HG03378 (cell line): ENCODE measurements at regions not wholly inside any gene's neighbourhood (a gene's known extent, or its start where the extent isn't known, plus 50 kb on each side); places are given as distances from the start of the nearest gene placed in this dataset.

Experiments used
- ATAC-seq: cut with Tn5 transposase; IDR thresholded peaks from one replicate; pipeline ENCODE4 v1.9.1; 2021; ENCODE audit warnings: mild to moderate bottlenecking, moderate library complexity; ENCODE audit not compliant: unreplicated experiment

GRCh38 chr7:33806298-33807154, 98.8 kb upstream of the BMPER start:
- no peak for ATAC-seq

GRCh38 chr7:33807155-33807530, 98.2 kb upstream of the BMPER start:
- no peak for ATAC-seq

- ATAC-seq = no peak
Measured at GRCh38 chr7:33807779-33808482, 97.4 kb upstream of the BMPER start.

GRCh38 chr7:33809228-33809627, 96.1 kb upstream of the BMPER start:
- no peak for ATAC-seq

DNA sequence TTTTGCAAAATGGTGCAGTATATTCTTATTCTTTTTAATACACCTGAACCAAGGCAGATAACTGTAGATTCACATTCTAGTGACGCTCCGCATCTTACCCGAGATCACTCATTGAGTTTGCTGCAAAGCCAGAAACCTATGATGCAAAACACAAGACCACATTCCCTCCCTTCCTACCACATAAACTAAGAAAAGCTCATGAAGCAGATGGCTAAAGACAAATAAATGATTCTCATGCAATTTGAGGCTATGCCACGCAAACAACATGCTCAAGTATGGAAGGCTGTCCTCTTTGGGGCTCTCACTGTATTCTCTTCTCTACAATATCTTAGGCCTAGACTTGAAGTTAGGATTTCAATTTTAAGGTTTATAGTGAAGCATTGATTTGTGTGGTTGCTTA, 95.0 kb upstream of the BMPER start:
- ATAC-seq = no peak

GRCh38 chr7:33813331-33813730, 92.0 kb upstream of the BMPER start:
- no peak for ATAC-seq

GRCh38 chr7:33814400-33814799, 90.9 kb upstream of the BMPER start:
- no peak for ATAC-seq

GRCh38 chr7:33814936-33815335, 90.4 kb upstream of the BMPER start:
- no peak for ATAC-seq

- no peak for ATAC-seq
Measured at GRCh38 chr7:33815336-33815735, 90.0 kb upstream of the BMPER start.

- no peak for ATAC-seq
Measured at GRCh38 chr7:33816106-33816505, 89.2 kb upstream of the BMPER start.

GRCh38 chr7:33819658-33820057, 85.7 kb upstream of the BMPER start:
- no peak for ATAC-seq

GRCh38 chr7:33820206-33820605, 85.1 kb upstream of the BMPER start:
- no peak for ATAC-seq

DNA sequence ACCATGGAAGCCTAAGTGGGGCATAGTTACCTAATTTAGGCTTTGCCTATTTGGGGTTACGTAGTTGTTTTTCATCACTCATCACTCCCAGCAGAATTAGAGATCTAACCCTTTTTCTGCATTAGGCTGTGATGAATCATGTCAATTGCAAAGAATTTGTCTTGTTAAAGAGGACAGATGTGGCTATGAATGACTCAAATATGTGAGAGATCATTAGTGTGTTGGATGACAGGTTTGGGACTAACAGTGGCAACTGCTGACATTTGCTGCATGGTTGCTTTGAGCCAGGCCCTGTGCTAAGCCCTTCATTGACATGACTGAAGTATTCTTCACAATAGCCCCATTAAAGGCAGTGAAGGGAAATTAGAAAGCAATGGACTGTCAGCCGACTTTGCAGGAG, 83.4 kb upstream of the BMPER start:
- no peak for ATAC-seq

GRCh38 chr7:33823913-33824312, 81.4 kb upstream of the BMPER start:
- no peak for ATAC-seq

- ATAC-seq = no peak
Measured at GRCh38 chr7:33824911-33825459, 80.4 kb upstream of the BMPER start.

DNA sequence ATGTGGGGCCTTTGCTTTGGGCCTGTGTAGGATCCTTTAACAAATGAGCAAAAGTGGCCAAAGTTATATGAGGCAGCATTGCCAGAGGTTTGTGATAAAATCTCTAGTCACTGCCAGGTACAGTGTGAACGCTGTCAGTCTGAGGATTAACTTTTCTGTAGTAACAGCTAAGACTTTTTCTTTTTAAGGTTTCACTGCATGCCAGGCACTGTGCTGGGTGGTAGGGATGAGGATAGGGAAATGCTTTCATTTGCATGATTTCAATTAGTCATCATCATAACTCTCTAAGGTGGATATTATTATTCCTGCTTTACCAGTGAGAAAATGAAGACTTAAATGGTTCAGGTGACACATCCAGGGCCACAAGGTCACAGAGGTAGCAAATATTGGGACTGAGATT, 79.7 kb upstream of the BMPER start:
- ATAC-seq = no peak

DNA sequence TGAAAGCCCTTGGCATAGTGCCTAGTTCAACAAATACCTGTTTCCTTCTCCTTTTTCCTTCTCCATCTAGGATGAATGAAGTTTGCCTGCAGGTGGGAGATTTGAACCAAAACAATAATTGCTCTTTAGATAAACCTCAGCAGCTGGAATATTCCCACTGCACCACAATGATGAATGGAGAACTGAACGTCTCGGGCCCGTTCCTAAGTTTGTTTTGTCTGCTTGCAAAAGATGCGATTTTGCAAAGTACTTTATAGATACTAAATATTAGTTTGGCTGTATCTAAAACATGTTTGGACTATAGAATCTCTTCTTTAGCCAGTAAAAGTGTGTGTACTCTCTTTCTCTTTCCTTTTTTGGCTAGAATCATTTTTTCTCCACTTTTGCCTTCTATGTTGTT, 75.8 kb upstream of the BMPER start:
- no peak for ATAC-seq

DNA sequence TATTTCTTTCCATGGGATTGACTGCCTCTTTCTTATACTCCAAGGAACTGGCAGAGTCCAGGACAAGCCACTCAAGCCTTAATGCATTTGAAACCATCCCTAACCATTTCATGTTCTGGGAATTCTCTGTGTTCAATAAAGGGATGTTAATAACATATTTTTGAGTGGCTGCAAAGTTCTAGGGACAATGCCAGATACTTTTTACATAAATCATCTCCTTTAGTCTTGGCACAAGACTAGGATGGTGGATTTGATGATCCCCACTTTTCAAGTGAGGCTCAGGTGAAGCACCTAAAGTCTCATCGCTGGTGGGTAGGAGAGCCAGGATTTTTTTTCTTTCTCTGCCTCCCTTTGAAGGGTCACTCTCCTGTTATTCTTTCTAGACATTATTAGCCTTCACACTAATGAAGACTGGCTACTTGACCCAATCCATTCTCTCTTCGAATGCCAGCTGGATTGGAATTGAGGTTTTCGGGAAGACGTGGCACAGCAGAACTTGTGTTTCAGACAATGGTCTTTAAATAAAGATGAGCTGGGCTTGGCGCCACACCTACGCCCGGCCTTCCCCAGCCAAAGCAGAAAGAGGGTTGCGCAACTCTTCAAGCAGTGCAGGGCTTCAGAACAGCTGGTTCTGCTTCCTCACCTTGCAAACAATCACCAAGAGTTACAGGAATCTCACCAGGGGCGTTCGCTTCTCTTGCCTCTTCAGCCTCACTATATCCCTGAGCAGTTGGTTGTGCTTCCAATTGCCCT, 73.8 kb upstream of the BMPER start:
- ATAC-seq = no peak

GRCh38 chr7:33832271-33832721, 73.0 kb upstream of the BMPER start:
- ATAC-seq = no peak

GRCh38 chr7:33836797-33837355, 68.5 kb upstream of the BMPER start:
- no peak for ATAC-seq

GRCh38 chr7:33837356-33837851, 67.9 kb upstream of the BMPER start:
- ATAC-seq = no peak
